ENCODE measurements at regions not wholly inside any gene's neighbourhood (a gene's known extent, or its start where the extent isn't known, plus 50 kb on each side); places are given as distances from the start of the nearest gene placed in this dataset.

DNA sequence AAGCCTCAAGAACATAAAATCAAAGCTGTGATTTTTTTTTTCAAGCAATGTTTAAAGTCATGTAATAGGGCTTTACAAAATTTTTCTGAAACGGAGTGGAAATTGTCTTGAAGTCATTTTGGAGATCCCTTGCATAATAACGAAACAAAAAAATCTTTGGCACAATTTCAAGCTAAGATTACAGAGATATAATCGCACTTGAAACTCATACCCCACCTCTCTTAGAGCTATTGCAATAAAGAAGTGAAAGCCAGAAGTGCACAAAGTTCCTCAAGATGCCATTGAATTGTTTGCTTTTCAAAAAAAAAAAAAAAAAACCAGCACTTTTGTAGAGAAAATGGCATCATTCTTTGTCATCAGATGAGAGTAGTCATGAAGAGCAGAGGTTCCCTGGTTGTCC lies 152.3 kb downstream of the PAX3 start:
- DNase-seq, result no peak

DNA sequence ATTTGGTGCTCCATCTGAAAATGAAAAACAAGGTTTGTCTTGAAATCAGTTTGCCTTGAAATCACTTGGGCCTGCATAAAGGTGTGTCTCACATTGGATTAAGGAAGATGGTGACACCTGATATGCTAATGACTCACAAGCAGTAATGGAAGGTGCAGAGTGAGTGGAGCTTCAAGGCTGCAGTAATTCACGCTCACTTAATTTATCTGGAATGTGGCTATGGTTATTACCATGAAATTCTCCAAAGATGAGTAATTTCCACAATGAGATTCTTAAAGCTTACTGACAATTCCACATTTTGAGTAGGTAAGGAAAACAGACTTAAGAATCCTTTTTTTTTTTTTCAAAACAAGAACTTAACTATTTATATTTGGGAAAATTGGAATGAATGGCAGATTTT lies 156.8 kb downstream of the PAX3 start:
- DNase-seq, result no peak

DNA sequence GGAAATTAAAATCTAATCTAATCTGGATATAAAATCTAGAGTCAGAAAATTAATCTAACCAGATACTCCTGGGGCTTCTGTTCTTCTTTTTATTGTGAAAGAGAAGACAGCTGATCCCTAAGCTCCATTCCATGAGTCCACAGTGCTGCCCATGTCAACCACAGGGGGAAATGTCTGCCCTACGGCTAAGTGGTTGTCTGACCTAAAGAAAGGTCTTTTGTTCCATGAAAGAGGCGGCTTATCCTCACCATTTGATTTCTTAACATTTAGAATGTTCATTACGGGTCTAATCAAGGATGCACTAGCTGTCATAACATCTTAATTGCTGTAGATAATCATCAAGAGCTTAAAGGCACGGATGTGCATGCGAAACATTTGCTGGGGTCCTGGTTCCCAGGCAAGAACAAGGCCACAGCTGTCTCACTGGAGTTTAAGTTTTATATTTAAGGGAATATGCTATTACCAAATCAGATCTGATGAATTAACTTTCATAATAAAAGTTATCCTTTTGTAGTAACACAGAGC lies 162.6 kb downstream of the PAX3 start:
- DNase-seq, result no peak

- DNase-seq, result no peak
Measured at GRCh38 chr2:222134654-222135053, 164.1 kb downstream of the PAX3 start.

DNA sequence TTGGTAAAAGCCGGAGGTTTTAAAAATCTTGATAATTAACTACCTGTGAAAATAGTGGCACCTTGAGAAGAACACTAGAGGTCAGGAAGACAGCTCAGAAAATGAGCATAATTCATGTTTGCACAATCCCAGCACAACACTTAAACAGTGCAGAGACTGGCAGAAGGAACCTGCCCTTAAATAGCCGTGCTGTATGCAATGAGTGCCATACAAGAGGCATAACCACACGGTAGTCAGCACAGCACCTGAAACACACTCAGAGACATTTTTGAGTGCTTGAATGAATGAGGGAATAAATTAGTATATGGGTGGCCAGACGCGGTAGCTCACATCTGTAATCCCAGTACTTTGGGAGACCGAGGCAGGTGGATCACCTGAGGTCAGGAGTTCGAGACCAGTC lies 164.9 kb downstream of the PAX3 start:
- DNase-seq, result no peak

DNA sequence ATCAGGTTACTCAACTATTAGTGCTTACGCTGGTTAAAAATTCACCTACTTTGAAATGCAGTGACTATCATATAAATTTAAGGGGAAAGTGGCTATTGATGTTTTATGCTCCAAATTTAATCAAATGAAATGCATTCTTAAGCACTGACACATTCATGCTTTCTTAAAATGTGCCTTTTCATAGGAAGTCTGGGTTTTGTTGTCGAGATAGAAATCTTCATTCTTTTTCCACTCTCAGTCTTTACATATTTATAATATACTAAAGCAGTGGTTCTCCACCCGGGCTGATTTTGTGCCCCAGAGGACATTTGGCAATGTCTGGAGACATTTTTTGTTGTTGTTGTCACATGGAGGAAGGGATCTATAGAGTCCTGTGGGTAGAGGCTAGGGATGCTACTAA lies 167.9 kb downstream of the PAX3 start:
- no peak for DNase-seq

DNA sequence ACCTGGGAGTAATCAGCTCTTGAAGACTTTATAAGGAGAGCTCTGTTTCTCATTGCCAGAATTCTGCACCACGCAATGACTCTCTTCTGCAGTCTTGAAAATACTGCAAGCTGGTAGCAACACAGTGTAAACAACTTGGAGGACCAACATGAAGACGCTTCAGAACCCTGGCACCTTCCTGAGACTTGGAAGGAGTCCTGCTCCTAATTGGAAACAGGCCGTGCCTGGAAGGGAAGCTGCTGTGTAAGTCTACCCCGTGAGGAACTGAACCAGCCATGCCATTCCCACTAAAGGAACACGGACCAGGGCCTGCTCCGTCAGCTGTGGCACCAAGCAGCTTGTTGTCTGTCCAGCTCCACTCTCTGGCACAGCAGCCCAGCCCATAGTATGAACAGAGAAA lies 171.1 kb downstream of the PAX3 start:
- DNase-seq, result no peak

DNA sequence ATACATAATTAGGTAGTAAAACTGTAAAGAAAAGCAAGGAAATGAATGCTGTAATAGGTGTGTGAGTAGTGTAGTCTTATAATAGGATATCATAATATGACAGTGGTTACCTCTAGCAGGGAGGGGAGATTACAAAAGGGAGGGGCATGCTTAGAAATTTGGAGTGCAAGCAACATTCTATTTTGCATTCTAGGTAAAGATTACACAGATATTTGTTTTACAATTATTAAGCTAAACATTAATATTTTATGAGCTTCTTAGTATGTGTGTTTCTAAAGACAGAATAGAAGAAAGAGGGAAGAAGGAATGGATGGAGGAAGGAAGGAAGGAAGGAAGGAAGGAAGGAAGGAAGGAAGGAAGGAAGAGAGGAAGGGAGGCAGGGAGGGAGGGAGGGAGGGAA lies 177.9 kb downstream of the PAX3 start:
- no peak for DNase-seq

- DNase-seq, result no peak
Measured at GRCh38 chr2:222115296-222115695, 183.5 kb downstream of the PAX3 start.

DNA sequence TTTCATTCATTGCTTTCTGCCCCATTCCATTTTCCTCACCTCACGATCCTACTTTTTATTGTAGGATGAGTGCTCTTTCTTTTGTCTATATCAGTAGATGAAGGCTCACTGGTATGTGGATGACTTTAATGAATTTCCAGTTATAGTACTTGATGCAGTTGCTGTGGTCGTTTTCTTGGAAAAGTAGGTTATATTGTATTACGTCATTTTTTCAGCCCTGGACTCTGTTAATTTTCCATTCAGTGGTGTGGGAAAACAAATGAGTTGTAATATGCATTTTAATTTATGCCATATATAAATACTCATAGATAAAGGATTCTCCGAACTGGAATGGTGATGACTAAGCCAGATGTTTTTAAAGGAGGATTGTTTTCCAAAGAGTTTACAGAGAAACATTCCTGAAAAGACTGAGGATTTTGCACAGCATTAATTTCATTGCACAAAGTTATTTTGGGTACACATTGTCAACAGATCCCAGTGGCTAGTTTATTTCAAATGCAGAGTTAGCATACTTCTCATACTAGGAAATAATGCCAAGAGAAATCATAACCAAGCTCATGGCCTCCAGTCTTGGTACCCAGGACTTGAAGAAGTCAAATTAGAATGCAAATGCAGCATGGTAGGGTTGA lies 189.7 kb downstream of the PAX3 start:
- DNase-seq, result no peak

DNA sequence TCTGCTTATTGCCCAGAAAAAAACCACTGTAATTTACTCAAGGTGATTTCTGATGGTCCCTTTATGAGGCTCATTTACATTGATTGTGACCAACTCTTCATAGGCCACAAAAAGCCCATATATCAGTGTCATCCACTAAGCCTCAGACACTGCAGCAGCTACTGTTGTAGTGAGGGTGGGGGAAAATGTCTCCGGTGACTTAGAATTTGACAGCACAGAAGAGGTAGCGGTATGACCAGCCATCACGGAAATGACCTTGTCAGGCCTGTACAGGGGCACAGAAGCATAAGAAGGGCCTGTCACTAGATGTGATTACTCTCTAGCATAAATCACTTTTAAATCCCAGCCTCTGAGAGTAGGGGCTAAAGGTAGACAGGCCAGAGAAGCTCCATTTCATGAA lies 190.3 kb downstream of the PAX3 start:
- DNase-seq, result no peak

DNA sequence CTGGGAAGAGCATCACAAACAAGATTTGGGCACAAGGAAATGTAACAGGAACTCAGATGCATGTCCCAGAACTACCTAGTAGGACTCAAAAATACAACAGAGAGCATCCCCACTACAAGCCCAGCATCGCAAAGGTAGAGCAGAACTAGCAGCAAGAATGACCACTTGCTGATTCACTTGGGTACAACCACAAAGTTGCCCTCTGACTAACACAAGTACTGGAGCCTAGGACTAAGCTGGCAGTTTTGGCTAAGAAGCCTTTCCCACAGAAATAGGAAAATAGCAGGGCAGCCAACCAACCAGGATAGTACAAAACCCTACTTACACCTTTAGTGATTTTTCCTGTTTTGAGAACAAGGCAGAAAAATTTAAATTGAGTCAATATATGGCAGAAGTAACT lies 193.8 kb downstream of the PAX3 start:
- no peak for DNase-seq

DNA sequence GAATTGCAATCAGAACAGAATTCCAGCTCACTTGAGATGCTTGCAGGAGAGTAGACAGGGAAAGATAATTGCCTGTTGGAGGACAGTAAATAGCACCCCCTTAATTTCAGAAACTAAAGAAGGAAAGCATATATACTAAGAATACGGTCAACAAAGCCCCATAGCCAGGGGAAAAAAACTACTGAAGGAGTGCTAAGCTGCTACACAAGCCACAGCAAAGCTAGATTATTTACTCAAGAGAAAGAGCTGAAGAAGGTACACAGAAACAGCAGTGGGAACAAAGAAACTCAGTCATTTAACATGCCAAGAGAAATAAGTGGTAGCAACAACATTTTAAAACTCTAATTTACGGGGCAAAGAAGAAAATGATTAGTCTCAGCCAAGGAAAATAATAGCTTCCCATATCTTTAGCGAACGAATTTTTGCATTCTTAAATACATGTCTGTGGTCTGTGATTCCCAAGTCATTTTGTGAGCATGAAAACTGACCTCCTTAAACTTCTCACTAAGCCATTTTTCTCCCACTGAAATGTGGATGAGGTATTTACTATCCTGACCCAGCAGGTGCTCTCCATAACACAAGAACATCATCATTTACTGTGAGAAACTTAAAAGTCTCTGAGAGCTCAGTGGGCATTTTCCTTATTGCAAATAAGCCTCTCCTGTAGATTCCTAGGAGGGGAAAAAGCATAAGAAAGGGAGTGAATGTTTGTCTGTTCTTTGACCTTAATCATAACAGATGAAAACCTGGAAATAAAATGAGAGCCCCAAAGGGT lies 196.0 kb downstream of the PAX3 start:
- DNase-seq, result no peak

GRCh38 chr2:222100704-222101699 lies 197.8 kb downstream of the PAX3 start:
- no peak for DNase-seq

DNA sequence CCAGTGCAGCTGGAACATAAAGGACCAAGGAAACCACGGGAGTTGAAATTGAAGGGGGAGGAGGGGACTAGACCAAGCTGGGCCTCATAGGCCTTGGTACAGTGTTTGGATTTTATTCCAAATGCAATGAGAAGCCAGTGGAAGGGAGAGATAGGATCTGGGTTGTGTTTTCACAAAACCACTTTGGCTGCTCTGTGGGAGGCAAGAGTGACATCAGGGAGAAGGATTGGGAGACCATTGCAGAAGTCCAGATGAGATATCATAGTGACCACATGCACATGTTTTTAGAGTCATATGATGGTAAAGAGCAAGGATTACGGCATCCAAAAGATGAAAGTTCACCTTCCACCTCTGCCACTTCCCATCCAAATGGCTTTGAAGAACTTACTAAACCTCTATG lies 210.2 kb downstream of the PAX3 start:
- DNase-seq, result no peak

- DNase-seq, result no peak
Measured at GRCh38 chr2:222087998-222088397, 210.8 kb downstream of the PAX3 start.

DNA sequence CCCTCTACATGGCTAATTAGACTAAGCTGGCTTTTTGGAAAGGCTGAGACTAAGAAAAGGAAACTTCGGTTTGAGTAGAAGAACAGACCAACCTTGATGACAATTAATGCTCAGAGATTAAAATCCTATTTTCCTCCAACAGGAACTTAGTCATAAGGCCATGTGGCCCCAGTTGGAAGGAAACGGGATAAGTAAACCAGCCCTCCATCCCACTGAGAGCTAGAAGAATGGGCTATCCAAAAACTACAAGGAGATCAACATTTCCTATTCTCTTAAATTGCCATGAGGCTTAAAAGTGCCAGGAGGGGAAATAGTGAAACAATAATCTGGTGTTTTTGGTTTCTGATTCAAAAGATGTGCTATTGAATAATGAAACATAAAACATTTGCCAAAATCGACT lies 216.6 kb downstream of the PAX3 start:
- DNase-seq, result no peak

GRCh38 chr2:222080141-222080540 lies 218.7 kb downstream of the PAX3 start:
- DNase-seq, result no peak

DNA sequence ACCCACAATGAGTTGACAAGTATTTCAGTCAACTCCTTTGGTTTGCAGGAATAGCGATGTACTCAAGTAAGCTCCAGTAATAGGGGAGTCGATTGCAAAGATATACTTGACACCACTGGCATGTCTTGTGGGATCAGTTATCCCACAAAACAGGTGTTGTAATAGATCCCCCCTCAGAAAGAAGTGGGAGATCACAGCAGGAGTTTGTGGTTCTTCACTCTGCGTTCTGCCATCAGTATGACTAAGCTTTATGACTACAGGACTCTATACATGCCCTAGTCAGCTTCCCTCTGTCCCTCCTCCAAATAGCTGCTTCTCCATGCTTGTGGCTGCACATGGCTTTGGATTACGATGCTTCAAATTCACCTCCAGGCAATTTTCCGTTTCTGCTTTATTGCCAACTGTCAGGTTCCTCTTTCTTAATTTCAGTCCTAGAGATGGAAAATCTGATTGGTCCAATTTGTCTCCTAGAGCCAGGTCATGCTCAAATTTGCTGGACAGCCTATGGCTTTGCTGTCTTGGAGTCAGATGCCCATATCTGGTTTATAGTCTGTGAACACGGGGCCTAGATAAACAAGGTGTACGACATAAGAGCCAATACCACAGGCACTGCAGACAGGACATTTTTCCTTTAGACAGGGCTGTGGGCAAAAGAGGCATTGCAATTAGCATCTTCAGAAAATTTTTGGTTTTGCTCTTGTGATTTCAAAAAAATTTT lies 221.7 kb downstream of the PAX3 start:
- no peak for DNase-seq

DNA sequence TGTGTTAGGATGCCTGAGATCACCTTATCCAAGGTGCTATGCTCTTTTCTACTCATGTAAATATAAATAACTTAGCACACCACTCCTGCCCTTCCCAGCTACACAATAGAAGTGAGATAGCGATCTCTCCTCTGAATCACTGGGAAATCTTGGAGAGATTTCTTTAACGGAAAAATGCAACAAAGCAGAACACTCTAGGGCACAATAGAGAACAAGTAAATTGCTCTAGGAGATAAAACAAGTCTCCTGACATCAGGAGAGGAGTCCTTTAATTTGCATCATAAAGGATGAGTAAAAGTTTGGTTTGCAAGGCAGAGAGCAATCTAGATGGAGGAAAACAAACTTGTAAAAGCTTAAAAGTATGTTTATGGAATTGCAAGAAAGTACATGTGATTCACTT lies 224.1 kb downstream of the PAX3 start:
- no peak for DNase-seq

DNA sequence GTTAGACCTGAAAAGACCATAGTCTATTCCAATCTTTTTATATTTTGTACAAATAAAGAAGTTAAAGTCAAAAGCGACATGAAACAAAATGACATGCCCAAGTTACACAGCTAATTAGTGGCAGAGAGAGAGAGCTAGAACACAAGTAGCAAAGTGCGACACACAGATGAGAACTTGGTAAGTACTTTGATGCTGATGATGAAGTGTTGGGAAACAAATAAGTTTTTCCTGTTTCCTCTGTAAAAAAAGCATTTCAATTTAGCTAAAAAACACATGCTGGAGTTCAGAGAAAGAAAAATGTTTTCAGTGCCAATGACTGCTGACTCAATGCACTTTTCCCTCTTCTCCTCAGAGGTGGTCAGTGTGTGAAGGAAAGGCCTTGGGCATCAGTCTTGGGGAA lies 226.9 kb downstream of the PAX3 start:
- no peak for DNase-seq

DNA sequence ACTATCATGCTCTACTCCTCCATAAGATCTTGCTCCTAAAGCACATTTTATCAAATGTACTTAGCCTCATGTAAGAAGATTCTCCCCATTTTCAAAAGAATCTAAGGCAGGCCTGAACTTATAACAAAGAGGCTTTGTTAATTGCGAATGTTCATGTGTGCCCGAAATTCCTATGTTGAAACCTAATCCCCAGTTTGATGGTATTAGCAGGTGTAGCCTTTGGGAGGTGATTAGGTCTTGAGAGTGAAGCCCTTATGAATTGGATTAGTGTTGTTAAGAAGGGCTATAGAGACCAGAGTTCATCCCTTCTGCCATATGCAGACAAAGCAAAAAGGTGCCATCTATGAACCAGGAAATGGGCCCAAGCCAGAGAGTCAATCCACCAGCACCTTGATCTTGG lies 234.5 kb downstream of the PAX3 start:
- no peak for DNase-seq
